Panc1 (cell line): ENCODE measurements at regions not wholly inside any gene's neighbourhood (a gene's known extent, or its start where the extent isn't known, plus 50 kb on each side); places are given as distances from the start of the nearest gene placed in this dataset.

ENCODE experiments used
- ATAC-seq: fragments of 200-7000 bp; cut with Tn5 transposase; 2 replicates; pipeline ENCODE4 v1.9.1; 2020; ENCODE audit warnings: mild to moderate bottlenecking, moderate library complexity
- BruUV-seq: library from RNA; stranded (reverse); fragments of 400-500 nt; replicated peaks from 2 replicates; lab custom pipeline; 2021; lab: Mats Ljungman, UMichigan
- CTCF ChIA-PET: fragments of 300-600 bp; sonication (Branson Sonifier 250); formaldehyde crosslinking; loops from one replicate; lab custom pipeline; 2022; ENCODE audit warnings: antibody characterized with exemption; lab: Charles Lee
- POLR2A ChIA-PET: fragments of 300-600 bp; sonication (Branson Sonifier 250); formaldehyde crosslinking; loops from one replicate; lab custom pipeline; 2022; ENCODE audit warnings: antibody characterized with exemption; lab: Charles Lee
- DNase-seq: peaks from one replicate; pipeline ENCODE4 v3.0.0-alpha.2; 2010; ENCODE audit warnings: low read depth, low spot score
- H3K27ac ChIP-seq: 2 replicates; pipeline ENCODE4 v1.5.1; 2011; ENCODE audit warnings: mild to moderate bottlenecking, low read length, inconsistent platforms
- H3K27me3 ChIP-seq: fragments of 200-500 bp; sonication (Bioruptor generic); 2 replicates; pipeline ENCODE4 v1.6.0; 2014; ENCODE audit warnings: low read length, inconsistent platforms; ENCODE audit not compliant: control insufficient read depth, insufficient read depth
- H3K36me3 ChIP-seq: fragments of 200-500 bp; sonication (Bioruptor generic); 2 replicates; pipeline ENCODE4 v1.5.1; 2014; ENCODE audit warnings: inconsistent platforms, mild to moderate bottlenecking, low read length, moderate library complexity; ENCODE audit not compliant: control insufficient read depth, insufficient read depth
- H3K4me1 ChIP-seq: 2 replicates; pipeline ENCODE4 v1.5.1; 2011; ENCODE audit warnings: inconsistent platforms, mild to moderate bottlenecking, low read length, moderate library complexity; ENCODE audit not compliant: control insufficient read depth, insufficient read depth
- H3K4me3 ChIP-seq, 2 experiments: 2 replicates each; pipeline ENCODE4 v1.5.1; 2011 to 2012; ENCODE audit warnings: low read depth in 2 of 2, low read length in 2 of 2, mild to moderate bottlenecking in 2 of 2, inconsistent platforms in 1 of 2, moderate library complexity in 1 of 2
- H3K9me3 ChIP-seq: fragments of 200-500 bp; sonication (Bioruptor generic); 2 replicates; pipeline ENCODE4 v1.5.1; 2014; ENCODE audit warnings: low read depth, mild to moderate bottlenecking, inconsistent platforms, low read length, moderate library complexity; ENCODE audit not compliant: control insufficient read depth, insufficient read depth
- CTCF ChIP-seq: fragments of 450-650 bp; IDR thresholded peaks from 2 replicates; pipeline ENCODE4 v1.5.1; 2017; ENCODE audit warnings: mild to moderate bottlenecking
- POLR2AphosphoS5 ChIP-seq: IDR thresholded peaks from 2 replicates; pipeline ENCODE4 v1.6.1; 2012; ENCODE audit warnings: mild to moderate bottlenecking, low read depth, low read length, moderate library complexity
- REST ChIP-seq, 2 experiments: IDR thresholded peaks; 2 replicates each; pipeline ENCODE4 v1.6.1; 2011 to 2012; ENCODE audit warnings: low read depth in 2 of 2, control low read depth in 1 of 2, low read length in 1 of 2, mild to moderate bottlenecking in 1 of 2, moderate library complexity in 1 of 2; ENCODE audit not compliant: insufficient read depth in 1 of 2
- SIN3A ChIP-seq: IDR thresholded peaks from 2 replicates; pipeline ENCODE4 v1.6.1; 2012; ENCODE audit warnings: low read depth, mild to moderate bottlenecking, low read length, moderate library complexity, borderline replicate concordance; ENCODE audit not compliant: insufficient read depth
- TCF7L2 ChIP-seq: IDR thresholded peaks from 2 replicates; pipeline ENCODE4 v1.6.1; 2011; ENCODE audit warnings: mild to moderate bottlenecking, low read depth, low read length, inconsistent platforms
- in situ Hi-C: cut with HindIII; loops from 2 replicates; pipeline ENCODE4 v1.10.0; 2016; ENCODE audit warnings: low sequenced_read_pairs, low pct_unique_long_range_greater_than_20kb
- intact Hi-C: fragments of 100-400 bp; cut with micrococcal nuclease; formaldehyde crosslinking; loops from one replicate; pipeline ENCODE4 v1.10.0; 2022; ENCODE audit not compliant: unreplicated experiment

- no peaks in the 10 kb centered on the region for H3K27me3 ChIP-seq
- no peaks in the 10 kb centered on the region for H3K36me3 ChIP-seq
- H3K4me1 ChIP-seq: no peaks in the 10 kb centered on the region
- CTCF ChIA-PET: no interaction called here
- DNase-seq: no peak
- POLR2A ChIA-PET: no interaction called here
- H3K4me3 ChIP-seq: no peak overlapping the region
- intact Hi-C loops (no loop called here), in situ Hi-C loops (no loop called here)
- no peak for ATAC-seq
- H3K9me3 ChIP-seq: no peaks in the 10 kb centered on the region
- TF ChIP-seq POLR2AphosphoS5: no peak
- TF ChIP-seq SIN3A: no peak
- no peak for TF ChIP-seq REST (IDR thresholded peaks at IDR 0.05; ENCODE audit: insufficient read depth in 1 of 2, low read depth in 2 of 2, low read length in 1 of 2)
- no peak for TF ChIP-seq CTCF
- TF ChIP-seq TCF7L2: no peak
- no TSS peak for BruUV-seq
- H3K27ac ChIP-seq: no peak overlapping the region
Measured at GRCh38 chr19:28961772-28962500, 251.0 kb downstream of the UQCRFS1 start.

GRCh38 chr19:28960986-28961705, 251.8 kb downstream of the UQCRFS1 start:
- ChIA-PET CTCF (no interaction called here), POLR2A (no interaction called here)
- Histone ChIP-seq H3K27me3 (no peaks in the 10 kb centered on the region), H3K27ac (no peak overlapping the region), H3K4me1 (no peaks in the 10 kb centered on the region), H3K36me3 (no peaks in the 10 kb centered on the region), H3K9me3 (no peaks in the 10 kb centered on the region), H3K4me3 (no peak overlapping the region)
- no peak for DNase-seq
- intact Hi-C loops (no loop called here), in situ Hi-C loops (no loop called here)
- BruUV-seq: no TSS peak
- ATAC-seq: no peak
- TF ChIP-seq TCF7L2: no peak
- TF ChIP-seq POLR2AphosphoS5: no peak
- TF ChIP-seq REST (IDR thresholded peaks at IDR 0.05; ENCODE audit: insufficient read depth in 1 of 2, low read depth in 2 of 2, low read length in 1 of 2): no peak
- no peak for TF ChIP-seq CTCF
